HEK293 (cell line): ENCODE measurements at regions not wholly inside any gene's neighbourhood (a gene's known extent, or its start where the extent isn't known, plus 50 kb on each side); places are given as distances from the start of the nearest gene placed in this dataset.
"Not testable (repeated sequence)": the region's sequence is repeated elsewhere in the genome, so short reads cannot be mapped to it uniquely, and the experiment has no call there.

Experiments
- CTCF ChIA-PET: fragments of 350-600 bp; formaldehyde crosslinking; extraction: SDS; loops from one replicate; lab custom pipeline; 2021; ENCODE audit warnings: antibody characterized with exemption; lab: Yijun Ruan, JAX
- POLR2A ChIA-PET: fragments of 300-600 bp; formaldehyde crosslinking; extraction: SDS; loops from one replicate; lab custom pipeline; 2020; ENCODE audit warnings: antibody characterized with exemption, inconsistent platforms; lab: Yijun Ruan, JAX
- H3K27ac ChIP-seq: fragments of 200-500 bp; sonication (Bioruptor generic); 2 replicates; pipeline ENCODE4 v1.5.1; 2014; ENCODE audit warnings: low read depth, low read length, control low read depth, inconsistent platforms; ENCODE audit errors: extremely low read depth
- H3K36me3 ChIP-seq, 2 experiments: fragments of 200-500 bp in 1 of 2; sonication (Bioruptor generic) in 1 of 2; 1 replicate in 1 of 2; 2 replicates in 1 of 2; pipeline ENCODE4 v1.5.1; 2014 to 2017; ENCODE audit warnings: inconsistent platforms in 2 of 2, low read length in 2 of 2; ENCODE audit not compliant: control insufficient read depth in 2 of 2, insufficient read depth in 1 of 2
- H3K4me1 ChIP-seq: fragments of 200-500 bp; sonication (Bioruptor generic); 2 replicates; pipeline ENCODE4 v1.5.1; 2014; ENCODE audit warnings: mild to moderate bottlenecking, low read length, inconsistent platforms; ENCODE audit not compliant: control insufficient read depth, insufficient read depth
- H3K4me3 ChIP-seq: 2 replicates; pipeline ENCODE4 v1.5.1; 2011; ENCODE audit warnings: low read depth, mild to moderate bottlenecking, control low read depth, low read length, moderate library complexity
- H3K9me3 ChIP-seq: fragments of 200-500 bp; sonication (Bioruptor generic); 2 replicates; pipeline ENCODE4 v1.5.1; 2014; ENCODE audit warnings: low read depth, low read length, inconsistent platforms; ENCODE audit not compliant: control insufficient read depth, insufficient read depth
- EGR2 ChIP-seq: fragments of 450-650 bp; formaldehyde crosslinking; IDR thresholded peaks from 2 replicates; pipeline ENCODE4 v1.5.1; 2016; ENCODE audit warnings: low read depth, missing biosample characterization, missing genetic modification characterization
- MYNN ChIP-seq: fragments of 450-650 bp; formaldehyde crosslinking; IDR thresholded peaks from 2 replicates; pipeline ENCODE4 v1.5.1; 2016; ENCODE audit warnings: missing biosample characterization, missing genetic modification characterization, borderline replicate concordance
- ZBTB1 ChIP-seq: fragments of 450-650 bp; formaldehyde crosslinking; IDR thresholded peaks from 2 replicates; pipeline ENCODE4 v1.5.1; 2016; ENCODE audit warnings: missing biosample characterization, missing genetic modification characterization
- ZFP69B ChIP-seq: fragments of 450-650 bp; formaldehyde crosslinking; IDR thresholded peaks from 2 replicates; pipeline ENCODE4 v1.5.1; 2016; ENCODE audit warnings: missing biosample characterization, missing genetic modification characterization
- ZNF121 ChIP-seq: fragments of 450-650 bp; formaldehyde crosslinking; IDR thresholded peaks from 2 replicates; pipeline ENCODE4 v1.5.1; 2016; ENCODE audit warnings: missing biosample characterization, missing genetic modification characterization
- ZNF157 ChIP-seq: fragments of 450-650 bp; formaldehyde crosslinking; IDR thresholded peaks from 2 replicates; pipeline ENCODE4 v1.5.1; 2016; ENCODE audit warnings: missing biosample characterization, missing genetic modification characterization
- ZNF184 ChIP-seq: fragments of 450-650 bp; IDR thresholded peaks from 2 replicates; pipeline ENCODE4 v1.5.1; 2018; ENCODE audit warnings: missing biosample characterization, mild to moderate bottlenecking, missing genetic modification characterization
- ZNF211 ChIP-seq: fragments of 450-650 bp; formaldehyde crosslinking; IDR thresholded peaks from 2 replicates; pipeline ENCODE4 v1.5.1; 2016; ENCODE audit warnings: low read depth, missing biosample characterization, missing genetic modification characterization
- ZNF223 ChIP-seq: fragments of 450-650 bp; formaldehyde crosslinking; IDR thresholded peaks from 2 replicates; pipeline ENCODE4 v1.5.1; 2016; ENCODE audit warnings: missing biosample characterization, missing genetic modification characterization
- ZNF24 ChIP-seq: fragments of 450-650 bp; formaldehyde crosslinking; IDR thresholded peaks from 2 replicates; pipeline ENCODE4 v1.5.1; 2016; ENCODE audit warnings: missing biosample characterization, missing genetic modification characterization
- ZNF266 ChIP-seq: fragments of 450-650 bp; formaldehyde crosslinking; IDR thresholded peaks from 2 replicates; pipeline ENCODE4 v1.5.1; 2016; ENCODE audit warnings: missing biosample characterization, missing genetic modification characterization, low read depth
- ZNF302 ChIP-seq: fragments of 450-650 bp; formaldehyde crosslinking; IDR thresholded peaks from 2 replicates; pipeline ENCODE4 v1.5.1; 2016; ENCODE audit warnings: missing biosample characterization, missing genetic modification characterization, low read depth
- ZNF341 ChIP-seq: fragments of 450-650 bp; formaldehyde crosslinking; IDR thresholded peaks from 2 replicates; pipeline ENCODE4; 2016; ENCODE audit warnings: low read depth, missing biosample characterization, missing genetic modification characterization
- ZNF473 ChIP-seq: fragments of 450-650 bp; formaldehyde crosslinking; IDR thresholded peaks from 2 replicates; pipeline ENCODE4 v1.5.1; 2017; ENCODE audit warnings: missing biosample characterization, missing genetic modification characterization
- ZNF48 ChIP-seq: fragments of 450-650 bp; formaldehyde crosslinking; IDR thresholded peaks from 2 replicates; pipeline ENCODE4 v1.5.1; 2016; ENCODE audit warnings: missing biosample characterization, missing genetic modification characterization
- ZNF561 ChIP-seq: fragments of 450-650 bp; IDR thresholded peaks from 2 replicates; pipeline ENCODE4 v1.5.1; 2018; ENCODE audit warnings: missing biosample characterization, missing genetic modification characterization, borderline replicate concordance
- ZNF596 ChIP-seq: fragments of 450-650 bp; IDR thresholded peaks from 2 replicates; pipeline ENCODE4 v1.5.0; 2018; ENCODE audit warnings: missing biosample characterization, mild to moderate bottlenecking, missing genetic modification characterization, moderate library complexity
- ZNF600 ChIP-seq: fragments of 450-650 bp; formaldehyde crosslinking; IDR thresholded peaks from 2 replicates; pipeline ENCODE4 v1.5.1; 2016; ENCODE audit warnings: missing biosample characterization, missing genetic modification characterization
- ZNF658 ChIP-seq: fragments of 450-650 bp; formaldehyde crosslinking; IDR thresholded peaks from 2 replicates; pipeline ENCODE4; 2016; ENCODE audit warnings: missing biosample characterization, missing genetic modification characterization
- ZNF670 ChIP-seq: fragments of 450-650 bp; formaldehyde crosslinking; IDR thresholded peaks from 2 replicates; pipeline ENCODE4 v1.5.1; 2016; ENCODE audit warnings: missing biosample characterization, missing genetic modification characterization, low read depth
- TF ChIP-seq, protein P1 (sequence below): fragments of 450-650 bp; formaldehyde crosslinking; IDR thresholded peaks from 2 replicates; pipeline ENCODE4 v1.5.1; 2016; ENCODE audit warnings: missing biosample characterization, missing genetic modification characterization, borderline replicate concordance
- TF ChIP-seq, protein P2 (sequence below): fragments of 450-650 bp; formaldehyde crosslinking; IDR thresholded peaks from 2 replicates; pipeline ENCODE4 v1.5.1; 2016; ENCODE audit warnings: missing biosample characterization, missing genetic modification characterization
- TF ChIP-seq, protein P3 (sequence below): fragments of 450-650 bp; formaldehyde crosslinking; IDR thresholded peaks from 2 replicates; pipeline ENCODE4 v1.5.1; 2017; ENCODE audit warnings: missing biosample characterization, mild to moderate bottlenecking, missing genetic modification characterization, moderate library complexity
- TF ChIP-seq, protein P4 (sequence below): fragments of 450-650 bp; formaldehyde crosslinking; IDR thresholded peaks from 2 replicates; pipeline ENCODE4 v1.5.1; 2016; ENCODE audit warnings: missing biosample characterization, missing genetic modification characterization

DNA sequence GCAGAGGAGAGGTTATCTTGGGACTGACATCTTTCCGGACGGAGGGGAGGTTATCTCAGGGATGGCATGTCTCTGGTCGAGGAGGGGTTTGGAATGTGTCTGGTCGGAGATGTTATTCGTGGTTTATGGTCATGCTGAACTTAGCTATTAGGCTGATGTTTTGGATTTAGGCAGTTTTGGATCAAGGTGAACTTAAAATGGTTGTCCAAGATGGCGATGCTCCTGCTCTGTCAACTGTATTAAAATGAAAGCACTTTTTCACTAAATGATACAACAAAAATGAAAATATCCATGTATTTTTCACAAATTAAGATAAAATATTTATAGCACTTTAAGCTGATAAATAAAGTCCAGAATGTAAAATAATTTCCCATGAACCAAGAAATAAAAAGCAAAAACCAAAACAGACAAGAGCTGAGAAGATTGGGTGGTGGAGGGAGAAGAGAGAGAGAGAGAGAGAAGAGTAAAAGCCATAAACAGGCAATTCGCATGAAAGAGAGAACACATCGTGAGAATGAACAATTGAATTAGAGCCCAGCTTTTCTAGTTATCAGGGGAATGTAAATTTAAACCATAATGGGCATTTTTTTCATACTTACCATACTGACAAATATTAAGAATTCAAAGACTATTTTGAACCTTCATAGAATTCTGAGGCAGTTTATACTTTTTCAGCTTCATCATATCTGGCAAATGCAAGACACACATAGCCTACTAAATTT lies 2236.0 kb upstream of the AGA start (continued):
- TF ChIP-seq, protein P1, sequence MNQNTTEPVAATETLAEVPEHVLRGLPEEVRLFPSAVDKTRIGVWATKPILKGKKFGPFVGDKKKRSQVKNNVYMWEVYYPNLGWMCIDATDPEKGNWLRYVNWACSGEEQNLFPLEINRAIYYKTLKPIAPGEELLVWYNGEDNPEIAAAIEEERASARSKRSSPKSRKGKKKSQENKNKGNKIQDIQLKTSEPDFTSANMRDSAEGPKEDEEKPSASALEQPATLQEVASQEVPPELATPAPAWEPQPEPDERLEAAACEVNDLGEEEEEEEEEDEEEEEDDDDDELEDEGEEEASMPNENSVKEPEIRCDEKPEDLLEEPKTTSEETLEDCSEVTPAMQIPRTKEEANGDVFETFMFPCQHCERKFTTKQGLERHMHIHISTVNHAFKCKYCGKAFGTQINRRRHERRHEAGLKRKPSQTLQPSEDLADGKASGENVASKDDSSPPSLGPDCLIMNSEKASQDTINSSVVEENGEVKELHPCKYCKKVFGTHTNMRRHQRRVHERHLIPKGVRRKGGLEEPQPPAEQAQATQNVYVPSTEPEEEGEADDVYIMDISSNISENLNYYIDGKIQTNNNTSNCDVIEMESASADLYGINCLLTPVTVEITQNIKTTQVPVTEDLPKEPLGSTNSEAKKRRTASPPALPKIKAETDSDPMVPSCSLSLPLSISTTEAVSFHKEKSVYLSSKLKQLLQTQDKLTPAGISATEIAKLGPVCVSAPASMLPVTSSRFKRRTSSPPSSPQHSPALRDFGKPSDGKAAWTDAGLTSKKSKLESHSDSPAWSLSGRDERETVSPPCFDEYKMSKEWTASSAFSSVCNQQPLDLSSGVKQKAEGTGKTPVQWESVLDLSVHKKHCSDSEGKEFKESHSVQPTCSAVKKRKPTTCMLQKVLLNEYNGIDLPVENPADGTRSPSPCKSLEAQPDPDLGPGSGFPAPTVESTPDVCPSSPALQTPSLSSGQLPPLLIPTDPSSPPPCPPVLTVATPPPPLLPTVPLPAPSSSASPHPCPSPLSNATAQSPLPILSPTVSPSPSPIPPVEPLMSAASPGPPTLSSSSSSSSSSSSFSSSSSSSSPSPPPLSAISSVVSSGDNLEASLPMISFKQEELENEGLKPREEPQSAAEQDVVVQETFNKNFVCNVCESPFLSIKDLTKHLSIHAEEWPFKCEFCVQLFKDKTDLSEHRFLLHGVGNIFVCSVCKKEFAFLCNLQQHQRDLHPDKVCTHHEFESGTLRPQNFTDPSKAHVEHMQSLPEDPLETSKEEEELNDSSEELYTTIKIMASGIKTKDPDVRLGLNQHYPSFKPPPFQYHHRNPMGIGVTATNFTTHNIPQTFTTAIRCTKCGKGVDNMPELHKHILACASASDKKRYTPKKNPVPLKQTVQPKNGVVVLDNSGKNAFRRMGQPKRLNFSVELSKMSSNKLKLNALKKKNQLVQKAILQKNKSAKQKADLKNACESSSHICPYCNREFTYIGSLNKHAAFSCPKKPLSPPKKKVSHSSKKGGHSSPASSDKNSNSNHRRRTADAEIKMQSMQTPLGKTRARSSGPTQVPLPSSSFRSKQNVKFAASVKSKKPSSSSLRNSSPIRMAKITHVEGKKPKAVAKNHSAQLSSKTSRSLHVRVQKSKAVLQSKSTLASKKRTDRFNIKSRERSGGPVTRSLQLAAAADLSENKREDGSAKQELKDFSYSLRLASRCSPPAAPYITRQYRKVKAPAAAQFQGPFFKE (tag by site-specific recombination): no peak
- no peak for TF ChIP-seq ZNF48 (tag by site-specific recombination)
- no peak for TF ChIP-seq EGR2 (tag by site-specific recombination)
- TF ChIP-seq ZNF266: no peak
- no peak for TF ChIP-seq ZNF223 (tag by site-specific recombination)
- TF ChIP-seq ZNF24: no peak
- TF ChIP-seq ZNF670 (tag by site-specific recombination): no peak
- no peak for TF ChIP-seq ZBTB1 (tag by site-specific recombination)
- no peak for TF ChIP-seq ZNF596 (tag by site-specific recombination)
- TF ChIP-seq ZNF600: no peak
- no peak for TF ChIP-seq ZFP69B (tag by site-specific recombination)
- TF ChIP-seq, protein P2, sequence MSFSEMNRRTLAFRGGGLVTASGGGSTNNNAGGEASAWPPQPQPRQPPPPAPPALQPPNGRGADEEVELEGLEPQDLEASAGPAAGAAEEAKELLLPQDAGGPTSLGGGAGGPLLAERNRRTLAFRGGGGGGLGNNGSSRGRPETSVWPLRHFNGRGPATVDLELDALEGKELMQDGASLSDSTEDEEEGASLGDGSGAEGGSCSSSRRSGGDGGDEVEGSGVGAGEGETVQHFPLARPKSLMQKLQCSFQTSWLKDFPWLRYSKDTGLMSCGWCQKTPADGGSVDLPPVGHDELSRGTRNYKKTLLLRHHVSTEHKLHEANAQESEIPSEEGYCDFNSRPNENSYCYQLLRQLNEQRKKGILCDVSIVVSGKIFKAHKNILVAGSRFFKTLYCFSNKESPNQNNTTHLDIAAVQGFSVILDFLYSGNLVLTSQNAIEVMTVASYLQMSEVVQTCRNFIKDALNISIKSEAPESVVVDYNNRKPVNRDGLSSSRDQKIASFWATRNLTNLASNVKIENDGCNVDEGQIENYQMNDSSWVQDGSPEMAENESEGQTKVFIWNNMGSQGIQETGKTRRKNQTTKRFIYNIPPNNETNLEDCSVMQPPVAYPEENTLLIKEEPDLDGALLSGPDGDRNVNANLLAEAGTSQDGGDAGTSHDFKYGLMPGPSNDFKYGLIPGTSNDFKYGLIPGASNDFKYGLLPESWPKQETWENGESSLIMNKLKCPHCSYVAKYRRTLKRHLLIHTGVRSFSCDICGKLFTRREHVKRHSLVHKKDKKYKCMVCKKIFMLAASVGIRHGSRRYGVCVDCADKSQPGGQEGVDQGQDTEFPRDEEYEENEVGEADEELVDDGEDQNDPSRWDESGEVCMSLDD (tag by site-specific recombination): no peak
- no peak for TF ChIP-seq MYNN

GRCh38 chr4:179683661-179684060 lies 2241.4 kb upstream of the AGA start:
- H3K4me1 ChIP-seq, POLR2A ChIA-PET, CTCF ChIA-PET, H3K36me3 ChIP-seq, H3K9me3 ChIP-seq, H3K27ac ChIP-seq, H3K4me3 ChIP-seq: not testable (repeated sequence)

DNA sequence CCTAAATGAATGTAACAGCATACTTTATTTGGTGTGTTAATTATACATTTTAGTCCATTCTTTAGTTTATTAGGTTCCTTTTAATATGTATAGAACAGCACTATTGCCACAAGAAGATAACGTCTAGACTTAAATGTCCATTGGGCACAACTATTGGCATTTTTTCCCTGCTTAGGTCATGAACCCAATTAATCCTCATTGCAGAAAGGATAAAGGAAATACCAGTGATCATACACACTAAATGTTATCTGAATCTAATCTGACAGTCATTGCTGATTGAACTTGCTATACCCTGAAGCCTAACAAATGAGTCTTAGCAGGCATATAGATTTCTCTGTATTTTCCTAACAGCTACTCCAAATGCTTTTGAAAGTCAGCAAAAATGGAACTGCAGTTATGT lies 2250.0 kb upstream of the AGA start:
- POLR2A ChIA-PET: no interaction called here
- Histone ChIP-seq H3K4me3 (no peak overlapping the region), H3K27ac (no peak overlapping the region), H3K4me1 (no peaks in the 10 kb centered on the region), H3K36me3 (no peaks in the 10 kb centered on the region), H3K9me3 (no peaks in the 10 kb centered on the region)
- CTCF ChIA-PET: no interaction called here
- TF ChIP-seq, protein P3, sequence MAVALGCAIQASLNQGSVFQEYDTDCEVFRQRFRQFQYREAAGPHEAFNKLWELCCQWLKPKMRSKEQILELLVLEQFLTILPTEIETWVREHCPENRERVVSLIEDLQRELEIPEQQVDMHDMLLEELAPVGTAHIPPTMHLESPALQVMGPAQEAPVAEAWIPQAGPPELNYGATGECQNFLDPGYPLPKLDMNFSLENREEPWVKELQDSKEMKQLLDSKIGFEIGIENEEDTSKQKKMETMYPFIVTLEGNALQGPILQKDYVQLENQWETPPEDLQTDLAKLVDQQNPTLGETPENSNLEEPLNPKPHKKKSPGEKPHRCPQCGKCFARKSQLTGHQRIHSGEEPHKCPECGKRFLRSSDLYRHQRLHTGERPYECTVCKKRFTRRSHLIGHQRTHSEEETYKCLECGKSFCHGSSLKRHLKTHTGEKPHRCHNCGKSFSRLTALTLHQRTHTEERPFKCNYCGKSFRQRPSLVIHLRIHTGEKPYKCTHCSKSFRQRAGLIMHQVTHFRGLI: no peak
- TF ChIP-seq ZNF157 (no peak), ZNF658 (tag by site-specific recombination) (no peak), ZNF473 (no peak), ZNF341 (tag by site-specific recombination) (no peak), ZNF561 (tag by site-specific recombination) (no peak), ZNF184 (no peak), ZNF211 (tag by site-specific recombination) (no peak), ZNF302 (no peak), ZNF121 (tag by site-specific recombination) (no peak)
- TF ChIP-seq, protein P4, sequence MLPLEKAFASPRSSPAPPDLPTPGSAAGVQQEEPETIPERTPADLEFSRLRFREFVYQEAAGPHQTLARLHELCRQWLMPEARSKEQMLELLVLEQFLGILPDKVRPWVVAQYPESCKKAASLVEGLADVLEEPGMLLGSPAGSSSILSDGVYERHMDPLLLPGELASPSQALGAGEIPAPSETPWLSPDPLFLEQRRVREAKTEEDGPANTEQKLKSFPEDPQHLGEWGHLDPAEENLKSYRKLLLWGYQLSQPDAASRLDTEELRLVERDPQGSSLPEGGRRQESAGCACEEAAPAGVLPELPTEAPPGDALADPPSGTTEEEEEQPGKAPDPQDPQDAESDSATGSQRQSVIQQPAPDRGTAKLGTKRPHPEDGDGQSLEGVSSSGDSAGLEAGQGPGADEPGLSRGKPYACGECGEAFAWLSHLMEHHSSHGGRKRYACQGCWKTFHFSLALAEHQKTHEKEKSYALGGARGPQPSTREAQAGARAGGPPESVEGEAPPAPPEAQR (tag by site-specific recombination): no peak
